ENCODE measurements at regions not wholly inside any gene's neighbourhood (a gene's known extent, or its start where the extent isn't known, plus 50 kb on each side); places are given as distances from the start of the nearest gene placed in this dataset.
A peak's percentile ranks its signal among the peaks of the same experiment; 100 is the strongest.
"Not testable (repeated sequence)": the region's sequence is repeated elsewhere in the genome, so short reads cannot be mapped to it uniquely, and the experiment has no call there.

- no peak for DNase-seq
Measured at GRCh38 chr3:161694682-161695564, 198.3 kb downstream of the OTOL1 start.

- no peak for DNase-seq
Measured at GRCh38 chr3:161695811-161696210, 199.2 kb downstream of the OTOL1 start.

DNA sequence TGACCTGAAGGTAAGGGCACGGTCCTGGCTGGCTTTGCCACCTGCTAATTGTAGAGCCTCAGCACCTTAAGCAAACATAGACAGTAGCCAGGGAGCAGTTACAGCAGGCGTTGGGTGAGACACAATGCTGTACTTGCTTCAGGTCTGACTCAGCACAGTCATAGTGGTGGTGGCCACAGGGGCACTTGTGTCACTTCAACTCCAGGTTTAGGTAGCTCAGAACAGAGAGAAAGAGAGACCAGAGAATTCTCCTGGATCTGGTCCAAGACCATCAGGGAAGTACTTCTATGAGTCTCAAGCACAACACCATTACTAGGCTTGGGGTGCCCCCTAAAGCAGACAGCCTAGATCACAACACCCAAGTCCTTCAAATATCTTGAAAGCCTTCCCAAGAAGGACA is 204.4 kb downstream of the OTOL1 start:
- DNase-seq = peak; percentile 35

DNA sequence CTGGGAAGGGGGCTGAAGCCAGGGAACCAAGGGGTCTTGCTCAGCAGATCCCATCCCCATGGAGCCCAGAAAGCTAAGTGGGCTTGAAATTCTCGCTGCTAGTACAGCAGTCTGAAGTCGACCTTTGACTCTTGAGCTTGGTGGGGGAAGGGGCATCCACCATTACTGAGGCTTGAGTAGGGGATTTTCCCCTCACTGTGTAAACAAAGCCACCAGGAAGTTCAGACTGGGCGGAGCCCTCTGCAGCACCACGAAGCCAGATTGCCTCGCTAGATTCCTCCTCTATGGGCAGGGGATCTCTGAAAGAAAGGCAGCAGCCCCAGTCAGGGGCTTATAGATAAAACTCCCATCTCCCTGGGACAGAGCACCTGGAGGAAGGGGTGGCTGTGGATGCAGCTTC is 210.6 kb downstream of the OTOL1 start:
- not testable (repeated sequence) for DNase-seq

DNA sequence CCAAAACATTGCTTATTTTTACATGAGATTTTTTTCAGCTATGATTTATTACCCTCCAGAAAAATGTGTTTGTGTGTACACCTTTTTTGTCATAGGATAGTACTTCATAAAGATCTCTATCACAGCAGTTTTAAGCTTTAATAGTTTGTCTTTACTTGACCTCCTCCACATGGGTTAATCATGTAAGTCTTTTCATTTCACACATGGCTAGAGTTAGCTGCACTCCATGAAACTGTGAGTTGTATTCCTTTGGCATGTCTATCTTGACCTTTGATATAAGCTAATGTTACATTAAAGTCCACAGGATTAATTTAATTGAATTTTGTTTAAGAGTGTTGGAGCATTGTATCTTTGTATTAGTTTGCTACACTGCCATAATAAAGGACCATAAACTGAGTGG is 217.1 kb downstream of the OTOL1 start:
- DNase-seq = no peak

- no peak for DNase-seq
Measured at GRCh38 chr3:161731968-161732367, 235.4 kb downstream of the OTOL1 start.

- DNase-seq = no peak
Measured at GRCh38 chr3:161737171-161737570, 240.6 kb downstream of the OTOL1 start.

- DNase-seq = no peak
Measured at GRCh38 chr3:161740421-161740820, 243.8 kb downstream of the OTOL1 start.

GRCh38 chr3:161744366-161744765 is 247.8 kb downstream of the OTOL1 start:
- no peak for DNase-seq

DNA sequence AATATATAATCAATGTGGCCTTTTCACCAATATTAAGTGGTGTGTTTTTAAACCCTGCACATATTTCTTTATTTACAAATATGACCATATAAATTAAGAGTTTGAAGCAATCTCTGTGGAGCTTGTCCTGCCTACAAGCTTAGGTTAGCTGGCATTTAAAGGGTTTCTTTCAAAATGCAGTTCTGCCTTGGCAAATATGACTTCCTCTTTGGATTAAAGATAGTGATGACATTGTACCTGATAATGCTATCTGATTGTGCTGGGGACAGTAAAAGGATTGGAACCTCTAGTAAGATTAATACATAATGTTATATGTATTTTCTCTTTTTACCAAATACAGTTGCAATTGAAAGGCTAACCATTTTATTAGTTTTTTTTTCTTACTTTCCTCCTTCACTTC is 249.1 kb downstream of the OTOL1 start:
- DNase-seq = no peak

DNA sequence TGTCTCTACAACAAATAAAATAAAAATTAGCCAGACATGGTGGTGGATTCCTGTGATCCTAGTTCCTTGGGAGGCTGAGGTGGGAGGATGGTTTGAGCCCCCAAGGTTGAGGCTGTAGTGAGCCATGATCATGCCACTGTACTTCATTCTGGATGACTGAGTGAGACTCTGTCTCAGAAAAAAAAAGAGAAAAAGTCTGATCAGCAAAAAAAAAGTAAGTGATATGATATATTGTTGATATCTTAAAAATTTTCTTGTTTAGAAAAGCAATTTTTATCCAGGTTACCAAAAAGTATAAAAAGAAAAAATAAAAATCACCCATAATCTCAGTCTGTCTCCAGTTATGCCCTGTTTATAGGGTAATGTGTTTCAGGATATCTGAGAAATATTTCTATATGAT is 251.4 kb downstream of the OTOL1 start:
- no peak for DNase-seq

DNA sequence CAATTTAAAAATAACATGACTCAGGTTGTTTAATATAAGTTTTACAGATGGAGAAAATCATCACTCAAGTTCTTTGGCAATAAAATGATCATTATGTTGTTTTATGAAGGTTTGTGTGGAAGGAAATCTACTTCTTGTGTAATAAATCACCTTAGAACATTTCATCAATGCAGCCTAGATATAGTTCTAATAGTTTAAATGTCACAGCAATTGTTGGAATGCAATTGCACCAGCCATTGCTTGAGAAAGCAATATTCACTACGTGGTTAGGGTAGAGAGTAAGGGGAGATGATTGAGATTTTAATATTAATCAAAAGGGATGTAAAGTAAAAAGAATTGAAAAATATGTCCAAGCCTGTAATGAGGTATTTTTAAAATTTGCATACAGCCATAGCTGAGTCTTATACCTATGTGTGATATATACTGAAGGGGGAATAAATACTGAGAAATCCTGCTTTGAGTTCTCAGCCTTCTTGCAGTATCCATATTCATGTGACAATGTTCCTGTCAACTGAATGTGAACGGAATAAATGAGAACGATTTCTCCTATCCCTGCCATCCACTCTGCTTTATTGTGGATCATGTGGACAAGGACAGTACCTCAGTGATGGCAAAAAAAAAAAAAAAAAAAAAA is 257.9 kb downstream of the OTOL1 start:
- DNase-seq = no peak

DNA sequence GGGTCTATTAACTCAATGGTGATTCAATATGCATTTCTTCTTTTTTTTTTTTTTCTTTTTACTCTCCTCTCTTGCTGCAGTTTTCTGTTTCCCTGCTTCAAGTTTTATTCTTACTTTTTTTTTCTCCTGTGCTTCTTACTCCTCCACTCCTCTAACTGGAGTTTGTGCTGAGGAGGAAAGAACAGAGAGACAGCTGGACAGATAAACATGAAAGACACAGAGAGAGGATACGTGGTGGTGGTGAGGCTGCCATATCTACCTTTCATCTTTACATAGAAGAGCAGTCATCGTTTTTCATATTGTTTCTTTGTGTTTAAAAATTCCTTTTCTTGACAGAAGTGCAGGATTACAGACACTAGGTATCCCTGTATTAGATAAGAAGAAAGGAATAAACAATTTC is 262.8 kb downstream of the OTOL1 start:
- DNase-seq = no peak

DNA sequence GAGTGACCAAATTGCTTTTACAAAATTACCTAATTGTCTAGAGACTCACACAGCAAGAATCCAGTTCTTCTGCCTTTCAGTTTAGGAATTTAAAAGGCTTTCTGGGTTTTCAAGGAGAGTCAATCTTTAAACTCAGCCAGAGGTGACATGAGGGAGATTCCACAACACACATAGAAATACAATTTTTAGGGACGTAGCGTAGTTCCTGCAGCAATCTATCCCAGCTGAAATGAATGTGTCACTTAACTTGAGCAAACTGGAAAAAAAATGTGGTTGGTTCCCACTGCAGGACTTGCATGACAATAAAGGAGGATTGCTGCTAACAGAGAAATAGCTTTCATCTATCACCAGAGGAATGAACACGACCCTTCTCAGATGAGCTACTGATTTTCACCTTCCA is 269.7 kb downstream of the OTOL1 start:
- DNase-seq = no peak

DNA sequence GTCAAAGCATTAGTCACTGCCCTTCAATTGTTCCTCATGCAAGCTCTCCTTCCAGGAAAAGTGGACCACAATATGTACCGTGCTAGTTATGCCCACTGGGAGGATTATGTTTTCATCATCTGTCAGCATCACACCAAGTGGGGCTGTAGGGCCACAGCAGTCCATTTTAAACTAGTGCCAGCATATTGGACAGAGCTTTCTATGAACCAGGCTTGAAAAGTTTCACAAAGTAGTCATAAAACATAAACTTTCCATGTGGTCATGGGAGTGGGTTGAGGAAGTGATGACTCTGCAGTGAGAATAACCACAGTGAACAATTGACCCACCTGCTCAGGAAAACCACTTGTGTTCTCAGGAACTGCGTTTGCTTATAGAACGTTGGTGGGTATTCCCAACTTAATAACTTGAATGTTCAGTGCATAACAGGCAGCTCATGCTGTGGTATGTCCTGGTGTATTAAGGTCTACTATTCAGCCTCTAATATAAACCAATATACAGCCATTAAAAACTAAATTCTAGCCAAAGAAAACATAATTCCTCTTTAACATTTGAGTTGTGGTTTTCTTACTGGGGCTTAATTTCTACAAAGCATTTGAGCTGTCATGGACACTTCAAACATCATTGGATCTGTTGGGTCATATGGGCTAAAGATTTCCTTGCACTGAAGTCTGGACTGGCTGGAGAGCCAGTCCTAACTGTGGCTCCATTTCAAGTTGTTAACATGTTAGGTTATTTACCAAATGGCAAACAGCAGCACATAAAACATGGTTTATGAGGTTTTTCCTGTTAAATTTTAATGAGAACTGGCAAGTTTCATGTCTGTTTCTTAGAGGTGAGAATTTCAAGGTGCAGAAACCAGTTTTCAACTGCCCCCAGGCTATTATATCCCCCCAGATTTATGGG is 274.1 kb downstream of the OTOL1 start:
- no peak for DNase-seq

GRCh38 chr3:161781381-161781780 is 284.8 kb downstream of the OTOL1 start:
- no peak for DNase-seq

GRCh38 chr3:161793194-161793930 is 296.8 kb downstream of the OTOL1 start:
- no peak for DNase-seq

- no peak for DNase-seq
Measured at GRCh38 chr3:161794551-161794950, 297.9 kb downstream of the OTOL1 start.

- DNase-seq = no peak
Measured at GRCh38 chr3:161796312-161796711, 299.7 kb downstream of the OTOL1 start.

- DNase-seq = no peak
Measured at GRCh38 chr3:161796780-161797179, 300.2 kb downstream of the OTOL1 start.

- no peak for DNase-seq
Measured at GRCh38 chr3:161798016-161798415, 301.4 kb downstream of the OTOL1 start.

GRCh38 chr3:161800985-161801559 is 304.5 kb downstream of the OTOL1 start:
- no peak for DNase-seq

All from COR-L47 (cell line).